CD4-positive, alpha-beta T cell treated with Interleukin-1 beta for 1 hour (primary cell): ENCODE measurements at regions not wholly inside any gene's neighbourhood (a gene's known extent, or its start where the extent isn't known, plus 50 kb on each side); places are given as distances from the start of the nearest gene placed in this dataset.
A peak's percentile ranks its signal among the peaks of the same experiment; 100 is the strongest.
"Not testable (repeated sequence)": the region's sequence is repeated elsewhere in the genome, so short reads cannot be mapped to it uniquely, and the experiment has no call there.

Source experiments
- DNase-seq, 2 donors: peaks; one replicate each; pipeline ENCODE4 v3.0.0-alpha.2; 2020 to 2022

DNA sequence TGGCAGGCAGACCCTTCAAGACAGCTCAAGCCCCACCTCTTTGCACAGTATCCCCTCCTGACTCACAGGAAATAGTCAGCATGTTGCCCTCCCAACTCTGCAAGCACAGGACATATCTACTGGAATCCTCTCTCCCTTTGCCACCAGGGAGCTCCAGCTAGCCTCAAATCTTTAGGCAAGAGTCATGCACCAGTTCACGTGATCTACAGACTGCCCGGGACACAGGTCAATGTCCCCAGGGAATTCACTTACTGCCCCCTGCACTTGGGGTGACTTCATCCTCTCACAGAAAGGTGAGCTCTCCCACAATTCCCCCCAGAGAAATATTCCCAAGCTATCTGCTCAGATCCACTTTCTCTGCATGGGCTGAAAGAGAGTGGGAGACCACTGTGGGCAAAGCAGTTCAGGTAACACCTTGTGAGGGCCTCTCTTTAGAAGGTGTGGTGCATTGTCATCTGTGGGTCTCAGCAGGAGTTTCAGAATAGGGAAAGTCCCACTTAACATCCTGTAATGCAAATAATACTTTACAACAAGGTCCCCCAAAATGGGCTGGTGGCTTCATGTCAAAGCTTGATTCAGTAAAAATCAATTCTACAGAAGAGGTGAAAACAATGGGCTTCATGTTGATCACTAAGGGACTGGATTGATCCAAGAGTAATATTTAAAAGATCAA, 129.9 kb downstream of the NOC3L start:
- DNase-seq, result no peak

DNA sequence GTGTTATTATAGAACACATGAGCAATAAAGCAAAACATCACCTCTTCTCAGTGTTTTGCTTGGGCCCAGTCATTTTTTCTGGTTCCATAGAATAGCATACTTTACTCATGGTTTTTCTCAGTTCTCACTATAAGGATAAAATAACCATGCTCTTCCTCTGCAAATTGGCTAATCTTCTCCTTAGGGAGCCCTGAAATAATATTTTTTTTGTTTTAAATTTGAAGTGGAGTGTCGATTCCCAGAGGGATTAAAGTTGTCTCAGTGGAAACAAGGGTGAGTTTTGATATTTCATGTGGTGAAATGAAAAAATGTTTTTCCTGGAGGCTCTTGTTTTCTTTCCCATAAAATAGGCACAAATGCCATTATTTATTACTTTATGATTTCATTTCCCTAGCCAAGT, 127.3 kb downstream of the NOC3L start:
- DNase-seq, result no peak

GRCh38 chr10:94238006-94238617, 124.6 kb downstream of the NOC3L start:
- DNase-seq, result no peak

DNA sequence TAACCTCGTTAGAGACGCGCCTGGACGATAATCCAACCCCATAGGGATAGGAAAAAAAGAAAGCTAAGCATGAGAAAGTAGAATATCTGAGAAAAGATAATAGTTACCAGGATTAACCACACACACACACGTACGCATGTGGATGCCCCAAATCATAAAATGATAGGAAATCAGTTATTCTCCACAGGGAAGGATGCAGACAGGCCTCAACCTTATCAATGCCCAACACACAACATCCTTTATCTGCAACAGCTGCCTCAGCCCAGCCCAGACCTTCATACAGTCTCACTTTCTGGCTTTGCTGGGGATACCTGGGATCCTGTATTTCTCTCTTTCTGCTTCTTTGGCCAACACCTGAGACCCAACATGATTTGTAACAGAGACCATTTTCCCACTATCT, 123.0 kb downstream of the NOC3L start:
- DNase-seq, result no peak

GRCh38 chr10:94240491-94240890, 122.2 kb downstream of the NOC3L start:
- DNase-seq, result no peak

GRCh38 chr10:94240901-94241300, 121.8 kb downstream of the NOC3L start:
- no peak for DNase-seq

DNA sequence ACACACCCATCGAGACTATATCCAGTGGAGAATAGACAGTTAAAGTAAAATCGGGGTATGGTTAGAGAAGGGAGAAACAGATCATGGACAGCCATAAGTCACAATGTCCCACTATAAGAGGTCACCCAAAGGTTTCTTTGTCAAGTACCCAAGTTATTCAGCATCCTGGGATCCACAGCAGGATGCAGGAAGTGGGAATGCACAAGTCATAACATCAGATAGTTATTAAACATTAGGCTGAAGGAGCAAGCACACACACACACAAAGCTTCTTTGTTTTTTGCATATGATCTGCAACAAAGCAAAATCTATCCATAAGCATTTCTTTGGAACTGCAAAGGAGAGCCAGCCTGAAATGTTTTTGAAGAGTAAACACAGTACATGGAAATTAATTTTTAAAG, 111.6 kb downstream of the NOC3L start:
- no peak for DNase-seq

GRCh38 chr10:94251568-94251967, 111.2 kb downstream of the NOC3L start:
- no peak for DNase-seq

GRCh38 chr10:94257407-94257806, 105.3 kb downstream of the NOC3L start:
- not testable (repeated sequence) for DNase-seq

DNA sequence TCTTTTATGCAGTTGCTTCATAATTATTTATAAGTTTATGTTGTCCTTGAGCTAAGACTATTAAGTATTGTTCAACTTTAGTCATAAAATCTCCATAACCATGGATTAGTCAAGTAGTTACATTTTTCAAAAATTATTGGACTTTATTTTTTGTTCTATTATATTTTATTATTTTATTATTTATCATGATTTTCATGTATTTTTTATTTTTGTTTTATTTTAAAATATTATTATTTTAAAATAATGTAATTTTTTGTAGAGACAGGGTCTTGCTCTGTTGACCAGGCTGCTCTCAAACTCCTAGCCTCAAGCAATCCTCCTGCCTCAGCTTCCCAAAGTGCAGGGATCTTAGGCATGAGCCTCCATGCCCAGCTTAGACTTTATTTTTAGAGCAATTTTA, 102.3 kb downstream of the NOC3L start:
- DNase-seq, result no peak

GRCh38 chr10:94264085-94264484, 98.7 kb downstream of the NOC3L start:
- DNase-seq, result no peak

DNA sequence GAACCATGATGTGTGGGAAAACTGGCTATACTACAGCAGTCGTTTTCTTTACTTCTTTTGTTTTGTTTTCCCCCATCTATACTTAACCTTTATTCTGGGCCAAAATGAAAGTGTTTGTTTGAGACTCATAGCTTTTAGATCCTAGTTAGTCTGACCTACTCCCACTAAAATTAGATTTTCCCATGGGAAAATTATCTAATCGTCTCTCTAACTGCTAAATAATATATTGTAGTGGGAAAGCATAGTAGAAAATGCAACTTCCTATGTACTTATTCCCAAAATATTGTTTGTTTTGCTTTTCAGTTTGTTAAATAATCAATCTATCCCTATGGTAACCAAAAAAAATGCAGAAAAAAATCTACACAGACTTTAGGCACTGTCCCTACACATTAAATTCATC, 96.6 kb downstream of the NOC3L start:
- no peak for DNase-seq

DNA sequence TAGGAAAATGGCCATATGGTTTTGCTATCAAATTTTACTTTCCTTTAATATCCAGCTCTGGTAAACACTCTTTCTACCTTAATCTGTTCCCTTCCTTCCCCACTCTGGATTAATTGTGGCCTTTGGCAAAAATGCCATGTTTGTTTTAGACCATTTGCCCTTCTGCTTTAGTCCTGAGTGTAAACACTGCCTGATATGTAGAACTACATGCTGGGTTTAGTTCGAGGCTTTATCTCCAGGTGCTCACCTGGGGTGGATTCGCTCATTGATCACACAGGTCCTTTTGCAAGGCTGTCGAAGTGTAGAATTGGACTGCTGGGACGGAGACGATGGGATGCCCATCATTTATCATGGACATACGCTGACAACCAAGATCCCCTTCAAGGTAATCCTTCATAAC, 94.1 kb downstream of the NOC3L start:
- no peak for DNase-seq

GRCh38 chr10:94274142-94274787, 88.5 kb downstream of the NOC3L start:
- no peak for DNase-seq

- DNase-seq, result no peak
Observed at GRCh38 chr10:94276140-94276539, 86.6 kb downstream of the NOC3L start.

DNA sequence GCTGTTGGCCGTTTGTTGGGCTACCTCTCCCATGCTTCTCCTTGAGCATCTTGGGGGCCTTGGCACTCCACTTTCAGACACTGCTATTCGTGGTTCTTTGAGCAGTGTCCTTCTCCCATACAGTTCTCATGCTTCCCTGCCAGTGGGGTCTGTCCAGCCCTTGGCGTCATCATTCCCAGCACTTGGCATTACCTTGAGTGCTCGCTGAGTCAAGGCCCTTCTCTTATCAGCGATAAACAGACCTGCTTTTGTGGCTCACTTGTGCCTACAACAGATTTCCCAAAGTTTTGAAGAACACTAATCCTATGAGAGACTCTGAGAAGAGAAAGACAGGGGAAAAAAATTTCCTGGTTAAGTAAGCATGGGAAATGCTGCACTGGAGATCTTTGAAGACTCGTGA, 85.3 kb downstream of the NOC3L start:
- no peak for DNase-seq

DNA sequence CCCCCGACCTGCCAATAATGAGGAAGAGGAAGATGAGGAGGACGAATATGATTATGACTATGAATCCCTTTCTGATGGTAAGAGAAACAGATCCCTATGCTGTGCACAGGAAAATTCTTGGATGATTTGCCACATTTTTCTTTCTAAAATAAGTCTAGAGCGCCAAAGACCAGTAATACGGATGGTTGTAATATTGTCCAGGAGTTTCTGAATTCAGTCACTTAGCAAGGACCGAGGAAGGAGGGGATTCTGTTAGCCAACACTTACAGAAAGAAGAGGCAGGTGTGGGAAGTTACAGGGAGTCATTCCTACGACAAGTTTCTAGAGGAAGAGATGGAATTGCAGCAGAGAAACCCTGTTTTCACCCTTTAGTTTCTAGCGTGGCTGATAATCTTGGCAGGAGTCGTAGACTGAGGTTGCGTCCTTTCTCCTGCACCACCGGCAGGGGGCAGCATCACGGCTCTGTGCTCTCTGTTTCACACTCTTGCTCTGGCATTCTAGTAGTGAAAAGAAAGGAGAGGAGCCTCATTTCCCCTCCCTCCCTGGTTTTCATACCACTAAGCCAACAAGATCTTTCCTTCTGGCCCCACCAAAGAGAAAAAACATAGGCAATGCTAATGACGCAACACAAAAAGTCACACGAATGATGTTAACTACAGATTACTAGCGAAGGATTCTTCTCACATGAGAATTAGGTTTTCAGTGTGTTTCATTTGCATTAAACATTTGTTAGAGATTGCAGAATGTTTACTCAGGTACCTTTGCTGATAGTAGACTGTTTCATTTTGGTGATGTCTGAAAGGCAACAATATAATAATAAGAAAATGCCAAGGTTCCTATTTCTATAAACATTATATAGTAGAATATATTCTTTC, 82.7 kb downstream of the NOC3L start:
- peak; percentile 23 to 42 for DNase-seq

GRCh38 chr10:94281654-94282053, 81.1 kb downstream of the NOC3L start:
- no peak for DNase-seq

DNA sequence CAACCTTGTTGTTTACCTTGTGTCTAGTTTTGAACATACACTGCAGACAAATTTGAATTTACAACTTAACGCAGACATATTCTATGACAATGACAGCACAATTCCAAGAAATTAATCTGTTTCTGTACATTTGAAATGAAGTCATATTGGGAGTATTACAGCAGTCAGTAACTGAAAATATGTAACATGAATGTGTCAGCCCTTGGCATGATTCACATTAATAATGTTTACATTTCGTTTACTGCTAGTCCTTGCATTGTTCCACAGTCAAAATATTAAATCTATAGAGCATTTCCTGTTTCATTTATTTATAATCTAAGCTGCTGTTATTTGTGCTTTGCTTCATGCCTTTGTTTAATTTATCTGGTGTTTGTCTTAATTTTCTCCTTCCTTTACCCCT, 80.4 kb downstream of the NOC3L start:
- no peak for DNase-seq
